GM23248 (cell line): ENCODE measurements at regions not wholly inside any gene's neighbourhood (a gene's known extent, or its start where the extent isn't known, plus 50 kb on each side); places are given as distances from the start of the nearest gene placed in this dataset.

Experiments
- DNase-seq: peaks from one replicate; pipeline ENCODE4 v3.0.0-alpha.2; 2015
- H2AFZ ChIP-seq: fragments of 200-600 bp; sonication (generic); 2 replicates; pipeline ENCODE4 v1.6.1; 2016; ENCODE audit warnings: antibody characterized with exemption
- H3F3A ChIP-seq: fragments of 200-600 bp; sonication (generic); 2 replicates; pipeline ENCODE4 v1.6.1; 2016; ENCODE audit warnings: mild to moderate bottlenecking, antibody characterized with exemption, mixed run types; ENCODE audit not compliant: insufficient read depth
- H3K27ac ChIP-seq: fragments of 200-600 bp; sonication (generic); 2 replicates; pipeline ENCODE4 v1.5.1; 2016; ENCODE audit warnings: mild to moderate bottlenecking
- H3K27me3 ChIP-seq: fragments of 200-600 bp; sonication (generic); replicated peaks from 2 replicates; pipeline ENCODE4 v1.6.1; 2016; ENCODE audit warnings: mild to moderate bottlenecking; ENCODE audit not compliant: insufficient read depth
- H3K36me3 ChIP-seq: fragments of 200-600 bp; sonication (generic); 2 replicates; pipeline ENCODE4 v1.6.1; 2016; ENCODE audit warnings: low read depth, mild to moderate bottlenecking
- H3K4me1 ChIP-seq: fragments of 200-600 bp; sonication (generic); 2 replicates; pipeline ENCODE4 v1.6.1; 2016; ENCODE audit warnings: mild to moderate bottlenecking; ENCODE audit not compliant: insufficient read depth
- H3K4me2 ChIP-seq: fragments of 200-600 bp; sonication (generic); one replicate; pipeline ENCODE4 v1.6.1; 2016; ENCODE audit warnings: mild to moderate bottlenecking; ENCODE audit not compliant: unreplicated experiment
- H3K4me3 ChIP-seq: fragments of 200-600 bp; sonication (generic); 2 replicates; pipeline ENCODE4 v1.5.1; 2016; ENCODE audit warnings: mild to moderate bottlenecking
- H3K79me2 ChIP-seq: fragments of 200-600 bp; sonication (generic); 2 replicates; pipeline ENCODE4 v1.6.1; 2016; ENCODE audit warnings: mild to moderate bottlenecking; ENCODE audit not compliant: insufficient read depth
- H3K9ac ChIP-seq: fragments of 200-600 bp; sonication (generic); 2 replicates; pipeline ENCODE4 v1.6.1; 2016; ENCODE audit warnings: mild to moderate bottlenecking
- H3K9me2 ChIP-seq: fragments of 200-600 bp; sonication (generic); 2 replicates; pipeline ENCODE4 v1.6.1; 2016; ENCODE audit warnings: mixed run types, mild to moderate bottlenecking, moderate library complexity; ENCODE audit not compliant: insufficient read depth
- H3K9me3 ChIP-seq: fragments of 200-600 bp; sonication (generic); one replicate; pipeline ENCODE4 v1.6.1; 2017; ENCODE audit warnings: low read depth
- H4K20me1 ChIP-seq: fragments of 200-600 bp; sonication (generic); 2 replicates; pipeline ENCODE4 v1.6.0; 2016; ENCODE audit not compliant: insufficient read depth
- EZH2 ChIP-seq: fragments of 200-600 bp; sonication (generic); IDR thresholded peaks from 2 replicates; pipeline ENCODE4 v1.6.1; 2018; ENCODE audit warnings: antibody characterized with exemption, mild to moderate bottlenecking; ENCODE audit not compliant: insufficient read depth, poor library complexity, severe bottlenecking
- EZH2phosphoT487 ChIP-seq: fragments of 200-600 bp; sonication (generic); IDR thresholded peaks from 2 replicates; pipeline ENCODE4 v1.6.1; 2018; ENCODE audit warnings: antibody characterized with exemption, moderate library complexity, mild to moderate bottlenecking, low read depth; ENCODE audit not compliant: insufficient read depth
- WGBS, 2 experiments: methylation state at CpG; one replicate each; pipeline ENCODE4 v1.1.6; 2015 to 2017; ENCODE audit warnings: low lambda C conversion rate in 2 of 2, low coverage in 1 of 2; ENCODE audit errors: missing lambda C conversion rate in 2 of 2; 5-methylcytosine and 5-hydroxymethylcytosine counted together
- in situ Hi-C: fragments of 300-500 bp; cut with MboI; formaldehyde crosslinking; loops from 2 replicates; pipeline ENCODE4 v1.15.0; 2020

- WGBS, 2 experiments, result 60 to 77% methylated on average over 14 of the region's 14 CpGs
- H3K4me1 ChIP-seq, result no peaks in the 10 kb centered on the region
- TF ChIP-seq EZH2 (no peak), EZH2phosphoT487 (no peak)
- in situ Hi-C loops, result no loop called here
- H3K9me2 ChIP-seq, result no peaks in the 10 kb centered on the region
- no peaks in the 10 kb centered on the region for H4K20me1 ChIP-seq
- no peaks in the 10 kb centered on the region for H3F3A ChIP-seq
- no peak for DNase-seq
- no peaks in the 10 kb centered on the region for H3K27me3 ChIP-seq
- no peaks in the 10 kb centered on the region for H3K9me3 ChIP-seq
- H3K4me3 ChIP-seq, result no peak overlapping the region
- no peak overlapping the region for H3K9ac ChIP-seq
- H2AFZ ChIP-seq, result no peak overlapping the region
- no peak overlapping the region for H3K4me2 ChIP-seq
- H3K36me3 ChIP-seq, result no peaks in the 10 kb centered on the region
- no peaks in the 10 kb centered on the region for H3K79me2 ChIP-seq
- no peak overlapping the region for H3K27ac ChIP-seq
These were observed 416.8 kb downstream of the LRATD1 start for GRCh38 chr2:15049096-15049993.

GRCh38 chr2:15050483-15050882 is 418.0 kb downstream of the LRATD1 start:
- Histone ChIP-seq H3F3A (no peaks in the 10 kb centered on the region), H3K36me3 (no peaks in the 10 kb centered on the region), H3K27me3 (no peaks in the 10 kb centered on the region), H3K79me2 (no peaks in the 10 kb centered on the region), H3K4me3 (no peak overlapping the region), H3K9me3 (no peaks in the 10 kb centered on the region), H3K27ac (no peak overlapping the region), H4K20me1 (no peaks in the 10 kb centered on the region), H3K9ac (no peak overlapping the region), H3K4me2 (no peak overlapping the region), H2AFZ (no peak overlapping the region), H3K9me2 (no peaks in the 10 kb centered on the region), H3K4me1 (no peaks in the 10 kb centered on the region)
- TF ChIP-seq EZH2phosphoT487 (no peak), EZH2 (no peak)
- peak; percentile 18 for DNase-seq
- WGBS, 2 experiments, result 3 to 9% methylated on average over 4 of the region's 4 CpGs
- in situ Hi-C loops, result no loop called here

GRCh38 chr2:15053542-15053941 is 421.0 kb downstream of the LRATD1 start:
- in situ Hi-C loops, result no loop called here
- TF ChIP-seq EZH2 (no peak), EZH2phosphoT487 (no peak)
- H3K27me3 ChIP-seq, result no peaks in the 10 kb centered on the region
- no peak overlapping the region for H3K27ac ChIP-seq
- H4K20me1 ChIP-seq, result no peaks in the 10 kb centered on the region
- H2AFZ ChIP-seq, result no peak overlapping the region
- no peaks in the 10 kb centered on the region for H3K36me3 ChIP-seq
- H3K4me1 ChIP-seq, result no peaks in the 10 kb centered on the region
- H3K9ac ChIP-seq, result no peak overlapping the region
- H3K9me3 ChIP-seq, result no peaks in the 10 kb centered on the region
- H3K4me2 ChIP-seq, result no peak overlapping the region
- no peaks in the 10 kb centered on the region for H3F3A ChIP-seq
- 32 to 38% methylated on average over 5 of the region's 5 CpGs for WGBS, 2 experiments
- H3K79me2 ChIP-seq, result no peaks in the 10 kb centered on the region
- no peak for DNase-seq
- H3K9me2 ChIP-seq, result no peaks in the 10 kb centered on the region
- no peak overlapping the region for H3K4me3 ChIP-seq

- 26 to 27% methylated on average over 6 of the region's 6 CpGs for WGBS, 2 experiments
- H3K79me2 ChIP-seq, result no peaks in the 10 kb centered on the region
- H3K4me2 ChIP-seq, result no peak overlapping the region
- no peak overlapping the region for H3K4me3 ChIP-seq
- in situ Hi-C loops, result no loop called here
- H2AFZ ChIP-seq, result no peak overlapping the region
- no peaks in the 10 kb centered on the region for H3K36me3 ChIP-seq
- H3K9ac ChIP-seq, result no peak overlapping the region
- TF ChIP-seq EZH2 (no peak), EZH2phosphoT487 (no peak)
- H3K9me3 ChIP-seq, result no peaks in the 10 kb centered on the region
- H4K20me1 ChIP-seq, result no peaks in the 10 kb centered on the region
- H3K27me3 ChIP-seq, result no peaks in the 10 kb centered on the region
- H3K9me2 ChIP-seq, result no peaks in the 10 kb centered on the region
- H3K27ac ChIP-seq, result no peak overlapping the region
- DNase-seq, result peak; percentile 27
- H3F3A ChIP-seq, result no peaks in the 10 kb centered on the region
- H3K4me1 ChIP-seq, result no peaks in the 10 kb centered on the region
These were observed 425.7 kb downstream of the LRATD1 start for GRCh38 chr2:15058015-15058720.
